HG03439 (cell line): ENCODE measurements at regions not wholly inside any gene's neighbourhood (a gene's known extent, or its start where the extent isn't known, plus 50 kb on each side); places are given as distances from the start of the nearest gene placed in this dataset.
"Not testable (repeated sequence)": the region's sequence is repeated elsewhere in the genome, so short reads cannot be mapped to it uniquely, and the experiment has no call there.

Experiments
- ATAC-seq: cut with Tn5 transposase; IDR thresholded peaks from one replicate; pipeline ENCODE4 v1.9.1; 2021; ENCODE audit warnings: mild to moderate bottlenecking, moderate library complexity; ENCODE audit not compliant: unreplicated experiment

DNA sequence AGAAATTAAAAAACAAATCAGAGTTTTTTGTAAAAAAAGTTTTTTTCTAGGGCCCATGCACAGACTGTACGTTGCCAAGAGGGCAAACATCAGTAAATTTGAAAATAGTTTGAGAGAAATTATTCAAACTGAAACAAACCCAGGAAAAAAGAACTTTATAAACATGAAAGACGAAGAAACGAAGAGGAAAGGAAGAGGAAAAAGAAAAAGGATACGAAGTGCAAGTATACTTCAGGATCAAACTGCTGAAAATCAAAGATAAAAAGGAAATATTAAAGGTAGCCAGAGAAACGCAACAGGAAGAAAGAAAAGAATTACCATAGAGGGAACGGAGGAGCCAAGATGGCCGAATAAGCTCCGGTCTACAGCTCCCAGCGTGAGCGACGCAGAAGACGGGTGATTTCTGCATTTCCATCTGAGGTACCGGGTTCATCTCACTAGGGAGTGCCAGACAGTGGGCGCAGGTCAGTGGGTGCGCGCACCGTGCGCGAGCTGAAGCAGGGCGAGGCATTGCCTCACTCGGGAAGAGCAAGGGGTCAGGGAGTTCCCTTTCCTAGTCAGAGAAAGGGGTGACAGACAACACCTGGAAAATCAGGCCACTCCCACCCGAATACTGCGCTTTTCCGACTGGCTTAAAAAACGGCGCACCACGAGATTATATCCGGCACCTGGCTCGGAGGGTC, 94.4 kb upstream of the GAS1 start:
- not testable (repeated sequence) for ATAC-seq

DNA sequence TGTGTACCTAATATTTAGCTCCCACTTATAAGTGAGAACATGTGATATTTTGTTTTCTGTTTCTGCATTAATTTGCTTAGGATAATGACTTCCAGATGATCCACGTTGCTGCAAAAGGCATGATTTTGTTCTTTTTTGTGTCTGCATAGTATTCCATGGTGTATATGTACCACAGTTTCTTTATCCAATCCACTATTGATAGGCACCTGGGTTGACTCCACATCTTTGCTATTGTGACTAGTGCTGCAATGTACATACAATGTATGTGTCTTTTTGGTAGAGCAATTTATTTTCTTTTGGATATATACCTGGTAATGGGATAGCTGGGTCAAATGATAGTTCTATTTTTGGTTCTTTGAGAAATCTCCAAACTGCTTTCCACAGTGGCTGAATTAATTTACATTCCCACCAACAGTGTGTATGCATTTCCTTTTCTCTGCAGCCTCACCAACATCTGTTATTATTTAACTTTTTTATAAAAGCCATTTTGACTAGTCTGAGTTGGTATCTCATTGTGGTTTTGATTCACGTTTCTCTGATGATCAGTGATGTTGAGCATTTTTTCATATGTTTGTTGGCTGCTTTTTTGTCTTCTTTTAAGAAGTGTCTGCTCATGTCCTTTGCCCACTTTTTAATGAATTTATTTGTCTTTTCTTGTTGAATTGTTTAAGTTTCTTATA, 102.8 kb upstream of the GAS1 start:
- not testable (repeated sequence) for ATAC-seq

- ATAC-seq: no peak
Observed at GRCh38 chr9:87054999-87055686, 107.8 kb upstream of the GAS1 start.

- ATAC-seq: no peak
Observed at GRCh38 chr9:87059772-87060171, 112.5 kb upstream of the GAS1 start.

GRCh38 chr9:87062746-87063145, 115.4 kb upstream of the GAS1 start:
- ATAC-seq: no peak

- no peak for ATAC-seq
Observed at GRCh38 chr9:87063246-87063645, 115.9 kb upstream of the GAS1 start.

GRCh38 chr9:87063871-87064270, 116.6 kb upstream of the GAS1 start:
- ATAC-seq: no peak

DNA sequence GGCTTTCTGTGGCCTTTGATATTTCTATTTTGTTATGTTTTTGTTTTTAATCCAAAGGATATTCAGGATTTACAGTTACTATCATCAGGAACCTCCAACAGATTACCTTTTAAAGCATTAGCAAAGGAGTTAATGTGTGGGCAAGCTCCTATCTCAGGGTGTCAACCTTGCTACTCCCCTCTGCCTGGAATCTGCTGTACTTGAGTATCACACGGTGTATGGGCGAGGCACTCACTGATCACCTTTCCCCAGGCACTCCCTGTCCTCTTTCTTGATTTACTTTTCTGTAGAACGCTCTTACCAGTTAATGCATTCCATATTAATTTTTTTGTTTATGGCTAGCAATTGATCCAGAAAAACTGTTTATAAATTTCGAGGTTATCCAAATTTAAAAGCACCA, 117.0 kb upstream of the GAS1 start:
- no peak for ATAC-seq

DNA sequence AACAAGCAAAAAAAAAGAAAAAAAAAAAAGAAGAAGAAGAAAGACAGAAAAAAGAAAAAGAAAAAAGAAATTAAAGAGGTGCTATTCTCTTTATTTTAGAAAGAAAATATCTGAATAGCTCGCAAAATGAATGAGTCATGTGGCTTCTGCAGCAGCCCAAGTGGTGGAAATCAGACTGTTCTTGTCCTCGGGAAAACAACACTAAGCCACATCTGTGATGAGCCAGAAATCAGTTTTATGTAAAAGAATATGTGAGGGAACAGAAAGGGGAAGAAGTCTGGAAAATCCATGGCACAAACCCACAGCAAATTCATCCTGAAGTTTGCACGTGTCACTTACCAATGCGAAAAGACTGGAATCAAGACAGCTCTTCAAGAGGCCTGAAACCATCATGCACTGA, 118.7 kb upstream of the GAS1 start:
- no peak for ATAC-seq

DNA sequence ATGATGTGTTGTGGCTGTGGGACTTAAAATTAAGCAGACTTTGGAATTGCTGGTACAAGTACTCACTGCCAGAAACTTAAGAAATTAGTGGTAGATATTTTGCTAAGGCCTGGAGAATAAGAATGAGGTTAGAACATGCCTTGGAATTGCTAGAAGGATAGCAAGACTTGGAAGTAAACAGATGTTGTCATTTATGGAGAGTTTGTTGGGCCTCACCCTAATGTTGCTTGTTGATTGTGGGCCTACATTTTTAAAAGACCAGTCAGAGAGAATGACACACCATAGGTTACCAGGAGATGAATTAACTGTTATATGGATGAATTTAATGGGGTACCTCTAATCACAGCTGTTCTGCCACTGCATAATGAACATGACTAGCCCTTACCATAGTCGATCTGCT, 120.1 kb upstream of the GAS1 start:
- no peak for ATAC-seq

GRCh38 chr9:87068177-87068840, 121.0 kb upstream of the GAS1 start:
- no peak for ATAC-seq

DNA sequence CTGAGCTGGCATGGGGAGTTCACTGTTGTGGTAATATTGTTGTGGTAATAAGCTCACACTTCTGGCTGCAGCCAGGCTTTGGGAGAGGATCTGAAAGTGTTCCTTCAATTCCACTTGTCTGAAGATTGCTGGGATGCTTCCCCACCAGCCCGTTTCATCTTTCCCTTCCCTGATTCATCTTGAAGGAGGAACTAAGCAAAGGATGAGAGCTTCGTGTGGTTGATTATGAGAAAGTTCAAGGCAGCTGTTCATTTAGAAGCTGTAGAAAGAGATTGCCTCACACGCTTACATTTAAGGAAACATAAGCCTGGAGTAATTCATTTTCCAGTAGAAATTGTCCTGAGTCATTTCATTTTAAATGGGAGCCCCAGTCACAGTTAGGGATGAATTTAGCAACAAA, 122.4 kb upstream of the GAS1 start:
- no peak for ATAC-seq

DNA sequence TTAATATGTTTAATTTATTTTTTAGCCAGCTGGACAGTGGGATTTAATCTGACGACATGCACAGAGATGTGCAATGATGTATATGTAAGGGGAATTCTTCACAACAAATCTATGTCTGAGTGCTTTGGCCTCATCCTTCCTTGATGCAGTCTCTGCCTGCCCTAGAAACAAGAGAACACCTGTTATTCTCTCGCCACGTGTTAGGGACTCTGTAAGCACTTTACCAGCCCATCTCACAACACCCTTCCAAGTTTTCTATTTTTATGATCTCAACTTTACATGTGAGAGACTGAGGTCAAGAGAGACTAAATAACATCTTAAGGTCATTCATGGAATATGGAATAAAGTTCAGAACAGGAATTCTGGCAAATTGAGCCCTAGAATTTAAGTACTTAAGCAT, 123.0 kb upstream of the GAS1 start:
- no peak for ATAC-seq

- ATAC-seq: no peak
Observed at GRCh38 chr9:87071473-87071872, 124.2 kb upstream of the GAS1 start.

DNA sequence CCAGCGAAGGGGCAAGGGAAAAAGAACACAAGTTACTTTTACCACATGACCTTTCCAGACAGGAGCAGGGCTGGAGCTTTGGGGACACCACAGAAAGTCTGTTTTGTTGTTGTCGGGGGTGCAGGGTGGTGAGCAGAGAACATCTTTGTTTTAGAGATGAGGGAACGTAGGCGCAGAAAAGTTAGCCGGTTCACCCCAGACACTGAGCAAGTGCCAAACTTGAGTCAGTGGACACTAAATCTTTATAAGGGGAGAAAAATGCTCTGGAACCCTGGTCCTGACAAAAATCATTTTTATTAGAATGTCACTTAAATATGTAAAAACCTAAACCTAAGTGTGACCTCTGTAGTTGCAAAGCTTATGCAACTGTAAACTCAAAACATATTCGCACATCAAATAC, 126.4 kb upstream of the GAS1 start:
- ATAC-seq: no peak

DNA sequence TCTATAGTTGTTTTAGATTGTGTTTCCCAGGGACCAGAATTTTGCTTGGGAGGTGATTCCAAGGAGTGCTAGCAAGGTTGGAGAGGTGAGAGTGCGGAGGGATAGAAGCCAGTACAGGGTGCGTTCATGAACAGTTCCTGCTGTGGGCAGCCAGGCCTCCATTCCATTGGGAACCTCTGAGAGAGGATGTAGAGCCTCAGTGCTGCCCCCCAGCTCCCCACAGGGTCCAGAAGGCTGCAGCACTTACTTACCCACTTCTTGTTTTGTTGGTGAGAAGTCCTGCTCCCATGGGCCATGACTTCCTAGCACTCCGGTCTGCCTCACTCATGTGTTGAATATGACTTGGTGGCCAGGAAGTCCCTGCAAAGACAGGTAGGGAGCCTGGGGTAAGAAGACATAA, 128.2 kb upstream of the GAS1 start:
- ATAC-seq: no peak

GRCh38 chr9:87076825-87077224, 129.5 kb upstream of the GAS1 start:
- ATAC-seq: no peak

GRCh38 chr9:87077986-87078385, 130.7 kb upstream of the GAS1 start:
- no peak for ATAC-seq

- no peak for ATAC-seq
Observed at GRCh38 chr9:87080512-87081264, 133.4 kb upstream of the GAS1 start.

- ATAC-seq: no peak
Observed at GRCh38 chr9:87081503-87081902, 134.2 kb upstream of the GAS1 start.

GRCh38 chr9:87083986-87084385, 136.7 kb upstream of the GAS1 start:
- ATAC-seq: no peak
